Right lung (tissue), 2 donors: ENCODE measurements at regions not wholly inside any gene's neighbourhood (a gene's known extent, or its start where the extent isn't known, plus 50 kb on each side); places are given as distances from the start of the nearest gene placed in this dataset.

ENCODE experiments used
- DNase-seq, 2 donors: peaks; one replicate each; pipeline ENCODE4 v3.0.0-alpha.2; 2013

GRCh38 chr4:176383273-176384077 is 63.7 kb downstream of the SPCS3 start:
- DNase-seq, result no peak

GRCh38 chr4:176385601-176386000 is 65.8 kb downstream of the SPCS3 start:
- DNase-seq, result no peak

DNA sequence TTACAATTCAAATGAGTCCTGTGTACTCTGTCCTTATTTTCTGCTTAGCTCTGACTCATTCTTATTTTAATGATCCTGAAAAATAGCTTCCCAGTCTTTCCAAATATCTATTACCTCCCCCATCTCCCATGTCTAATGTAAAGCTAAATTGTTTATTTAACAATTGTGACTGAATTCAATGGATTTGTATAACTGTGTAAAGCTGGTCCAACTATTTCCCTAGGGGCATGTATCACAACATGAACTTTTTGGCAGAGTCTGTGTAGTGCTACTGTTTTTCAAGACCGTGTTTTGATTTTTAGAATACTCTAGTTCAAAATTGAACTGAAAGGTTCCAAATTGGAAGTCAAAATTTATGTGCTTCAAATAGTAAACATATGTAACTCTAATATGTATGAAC is 67.8 kb downstream of the SPCS3 start:
- DNase-seq, result no peak

- DNase-seq, result no peak
These were observed 73.7 kb downstream of the SPCS3 start for GRCh38 chr4:176393306-176394013.

DNA sequence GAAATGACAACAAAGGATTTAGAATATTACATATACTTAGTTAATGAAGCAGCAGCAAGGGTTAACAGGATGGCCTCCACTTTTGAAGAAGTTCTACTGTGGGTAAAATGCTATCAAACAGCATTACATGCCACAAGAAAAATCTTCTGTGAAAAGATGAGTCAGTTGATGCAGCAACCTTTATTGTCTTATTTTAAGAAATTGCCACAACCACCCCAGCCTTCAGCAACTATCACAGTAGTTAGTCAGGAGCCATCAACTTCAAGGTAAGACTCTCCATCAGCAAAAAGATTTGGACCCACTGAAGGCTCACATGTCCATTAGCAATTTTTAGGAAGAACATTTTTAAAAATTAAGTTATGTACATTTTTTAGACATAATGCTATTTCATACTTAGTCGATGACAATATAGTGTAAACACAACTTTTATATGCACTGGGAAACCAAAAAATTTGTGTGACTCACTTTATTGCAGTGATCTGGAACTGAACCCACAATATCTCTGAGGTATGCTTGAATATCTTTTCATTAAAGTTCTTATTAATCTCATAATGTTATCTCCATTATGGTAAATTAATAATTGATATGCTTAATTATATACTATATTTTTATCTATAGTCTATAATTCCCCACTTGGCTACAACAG is 81.2 kb downstream of the SPCS3 start:
- DNase-seq, result no peak

GRCh38 chr4:176404621-176405020 is 84.9 kb downstream of the SPCS3 start:
- no peak for DNase-seq

- DNase-seq, result no peak
These were observed 86.5 kb downstream of the SPCS3 start for GRCh38 chr4:176406297-176406696.

- no peak for DNase-seq
These were observed 87.0 kb downstream of the SPCS3 start for GRCh38 chr4:176406736-176407135.

DNA sequence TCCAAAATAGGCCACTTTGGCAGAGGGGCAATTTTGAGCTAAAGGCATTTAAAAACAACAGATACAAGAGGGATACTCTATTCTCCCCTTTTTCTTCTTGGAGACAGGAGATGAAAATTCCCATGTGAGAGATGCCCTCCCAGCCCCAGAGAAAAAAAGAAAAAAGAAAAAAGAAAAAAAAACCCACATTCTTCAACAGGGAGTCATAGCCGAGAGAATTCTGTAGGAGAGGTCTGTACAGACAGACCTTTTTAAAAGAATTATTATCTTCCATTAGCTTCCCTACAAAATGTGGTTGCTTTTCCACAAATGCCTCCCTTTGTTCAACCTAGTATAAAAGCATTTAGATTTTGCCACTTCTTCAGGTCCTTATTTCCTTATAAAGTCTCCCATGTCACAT is 89.9 kb downstream of the SPCS3 start:
- DNase-seq, result no peak

DNA sequence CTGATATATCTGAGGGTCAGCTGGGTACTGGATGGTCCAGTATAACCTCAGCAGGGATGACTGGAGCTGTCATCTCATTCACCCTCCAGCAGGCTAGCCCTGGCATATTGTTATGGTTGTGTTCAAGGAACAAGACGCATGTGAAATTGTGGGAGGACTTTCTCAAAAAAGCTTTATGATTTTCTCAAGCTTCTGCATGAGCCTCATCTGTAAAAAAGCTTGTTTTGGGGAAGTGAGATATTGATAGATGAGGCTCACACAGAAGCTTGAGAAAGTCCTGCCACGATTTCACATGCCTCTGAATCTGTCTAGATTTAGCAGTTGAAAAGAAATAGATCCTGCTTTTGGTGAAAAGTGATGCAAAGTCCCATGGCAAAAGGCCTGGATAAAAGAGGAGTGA is 93.4 kb downstream of the SPCS3 start:
- no peak for DNase-seq

DNA sequence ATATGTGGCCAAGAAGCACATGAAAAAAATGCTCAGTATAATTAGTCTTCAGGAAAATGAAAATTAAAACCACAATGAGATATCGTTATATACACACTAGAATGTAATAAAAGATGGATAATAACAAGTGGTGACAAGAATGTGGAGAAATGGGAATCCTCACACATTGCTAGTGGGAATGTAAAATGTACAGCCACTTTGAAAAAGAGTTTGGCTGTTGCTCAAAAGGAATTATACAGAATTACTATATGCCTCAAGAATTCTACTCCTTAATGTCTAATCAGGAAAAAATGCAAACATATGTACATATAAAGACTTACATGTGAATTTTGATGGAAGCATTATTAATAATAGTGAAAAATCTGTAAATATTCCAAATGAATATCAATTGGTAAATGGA is 102.2 kb downstream of the SPCS3 start:
- DNase-seq, result no peak

GRCh38 chr4:176422511-176422910 is 102.7 kb downstream of the SPCS3 start:
- DNase-seq, result no peak

- no peak for DNase-seq
These were observed 105.3 kb downstream of the SPCS3 start for GRCh38 chr4:176425035-176425434.

DNA sequence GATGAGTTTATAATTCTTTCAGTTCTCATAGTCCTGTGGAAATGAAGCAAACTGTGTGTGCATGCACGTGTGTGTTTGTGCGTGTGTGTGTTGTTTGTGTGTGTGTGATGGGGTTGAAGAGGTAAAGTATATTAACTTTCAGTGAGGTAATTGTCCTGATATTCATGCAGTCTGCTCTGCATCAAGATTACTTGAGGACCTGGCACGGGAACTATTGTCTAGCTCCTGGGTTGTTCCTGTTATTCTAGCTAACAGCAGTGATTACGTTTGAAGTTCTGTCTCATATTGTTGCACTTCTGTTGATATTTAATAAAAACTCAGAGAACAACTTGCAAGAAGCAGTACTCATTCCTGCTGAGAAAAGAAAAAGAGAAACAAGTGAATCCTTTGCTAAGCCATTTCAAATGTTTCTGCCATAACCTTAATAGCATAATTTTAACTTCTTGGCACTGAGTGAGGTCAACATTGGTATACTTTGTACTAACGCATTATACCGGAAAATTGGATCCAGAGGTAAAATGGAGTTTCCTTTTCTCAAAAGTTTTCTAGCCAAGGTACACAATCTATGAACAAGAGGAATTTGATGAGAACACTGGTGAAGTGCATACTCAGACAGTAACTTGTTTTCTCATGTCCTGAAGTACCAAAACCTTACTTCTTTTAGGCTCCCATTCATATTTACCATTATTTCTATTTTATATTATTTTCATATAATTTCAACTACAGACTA is 113.2 kb downstream of the SPCS3 start:
- DNase-seq, result no peak

GRCh38 chr4:176433983-176434382 is 114.2 kb downstream of the SPCS3 start:
- DNase-seq, result no peak

GRCh38 chr4:176435901-176436292 is 116.1 kb downstream of the SPCS3 start:
- DNase-seq, result no peak

DNA sequence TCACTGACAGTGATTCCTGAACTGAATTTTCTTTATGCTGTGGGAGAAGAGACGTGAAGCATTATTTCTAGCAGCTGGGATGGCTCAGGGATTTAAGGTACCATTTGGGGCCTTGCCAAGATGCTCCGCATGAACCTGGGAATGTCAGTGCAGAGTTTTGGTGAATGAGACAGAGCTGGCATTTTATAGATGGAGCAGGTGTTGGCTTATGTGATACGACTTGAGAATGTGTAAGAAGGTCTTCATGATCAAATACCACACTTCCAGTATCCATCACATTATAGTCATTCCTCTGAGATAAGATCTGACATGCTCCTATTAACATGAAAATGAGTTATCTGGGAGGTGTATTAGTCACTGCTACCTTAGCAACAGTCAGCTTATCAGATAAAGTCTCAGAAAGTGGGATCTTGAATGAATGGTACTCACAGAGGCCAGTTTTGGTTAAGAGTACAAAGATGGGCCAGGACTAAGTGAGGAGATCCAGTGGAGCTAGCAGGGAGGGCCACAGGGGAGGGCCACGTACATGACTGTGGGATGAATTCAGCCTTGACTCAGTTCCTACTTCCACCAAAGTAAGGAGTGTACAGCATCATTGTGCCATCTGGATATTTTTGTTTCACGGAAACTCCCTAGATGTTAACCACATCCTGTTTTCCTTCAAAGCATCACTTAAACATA is 116.7 kb downstream of the SPCS3 start:
- DNase-seq, result no peak

- no peak for DNase-seq
These were observed 118.0 kb downstream of the SPCS3 start for GRCh38 chr4:176437756-176438155.

- DNase-seq, result no peak
These were observed 118.6 kb downstream of the SPCS3 start for GRCh38 chr4:176438401-176438800.

GRCh38 chr4:176439611-176440010 is 119.8 kb downstream of the SPCS3 start:
- DNase-seq, result no peak

- no peak for DNase-seq
These were observed 120.9 kb downstream of the SPCS3 start for GRCh38 chr4:176440698-176441097.

DNA sequence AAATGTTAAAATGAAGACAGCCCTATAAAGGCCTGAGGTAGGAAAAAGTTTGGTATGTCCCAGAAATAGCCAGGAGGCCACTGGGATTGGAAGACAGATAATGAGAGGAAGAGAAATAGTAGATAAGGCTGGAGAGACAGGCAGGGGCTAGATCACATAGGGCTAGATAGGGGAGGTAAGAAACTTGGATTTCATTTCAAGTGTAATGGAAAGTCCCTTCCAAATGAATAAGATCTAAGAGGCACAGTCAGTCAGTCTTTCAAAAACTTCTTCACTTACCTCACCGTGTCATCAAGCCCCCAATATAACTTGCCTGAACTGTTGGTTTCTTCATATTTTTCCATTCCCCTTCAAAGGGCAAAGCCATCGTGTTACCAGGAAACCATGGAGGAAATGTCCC is 121.8 kb downstream of the SPCS3 start:
- no peak for DNase-seq
